Right lobe of liver (tissue), 6 donors: ENCODE measurements at regions not wholly inside any gene's neighbourhood (a gene's known extent, or its start where the extent isn't known, plus 50 kb on each side); places are given as distances from the start of the nearest gene placed in this dataset.

ENCODE experiments used
- ATAC-seq, 4 donors: fragments of 200-7000 bp; cut with Tn5 transposase; one replicate each; pipeline ENCODE4 v1.9.1; 2020; ENCODE audit warnings: mild to moderate bottlenecking in 4 of 4, moderate library complexity in 4 of 4
- DNase-seq, 3 donors: peaks; one replicate each; pipeline ENCODE4 v3.0.0-alpha.2; 2020
- H3K27ac ChIP-seq, 3 donors: fragments of 200-600 bp; one replicate each; pipeline ENCODE4 v1.8.0; 2022
- H3K27me3 ChIP-seq, 2 donors: fragments of 200-600 bp; one replicate each; pipeline ENCODE4 v1.8.0; 2022
- H3K36me3 ChIP-seq, 4 donors: fragments of 200-600 bp; sonication (generic) in 1 of 4; one replicate each; pipeline versions ENCODE4 v1.5.1 to v1.8.0; 2017 to 2022; ENCODE audit warnings: control low read depth in 1 of 4
- H3K4me1 ChIP-seq, 4 donors: fragments of 200-600 bp; sonication (generic) in 1 of 4; one replicate each; pipeline versions ENCODE4 v1.5.1 to v1.8.0; 2017 to 2022; ENCODE audit warnings: control low read depth in 1 of 4
- H3K4me3 ChIP-seq, 3 donors: fragments of 200-600 bp; one replicate each; pipeline ENCODE4 v1.8.0; 2022
- H3K9me3 ChIP-seq, 4 donors: fragments of 200-600 bp; sonication (generic) in 1 of 4; one replicate each; pipeline versions ENCODE4 v1.5.1 to v1.8.0; 2017 to 2022; ENCODE audit warnings: control low read depth in 1 of 4
- CTCF ChIP-seq, 4 donors: fragments of 200-600 bp in 3 of 4; fragments of 450-650 bp in 1 of 4; IDR thresholded peaks; one replicate each; pipeline versions ENCODE4 v1.5.1 to v1.8.0; 2016 to 2022; ENCODE audit warnings: antibody characterized with exemption in 4 of 4, mild to moderate bottlenecking in 2 of 4
- POLR2A ChIP-seq: fragments of 450-650 bp; IDR thresholded peaks from one replicate; pipeline ENCODE4 v1.6.1; 2017; ENCODE audit warnings: antibody characterized with exemption, mild to moderate bottlenecking
- WGBS: methylation state at CpG from one replicate; pipeline ENCODE4 v1.1.6; 2018; ENCODE audit warnings: low coverage, low lambda C conversion rate; ENCODE audit not compliant: insufficient coverage; ENCODE audit errors: missing lambda C conversion rate; 5-methylcytosine and 5-hydroxymethylcytosine counted together
- intact Hi-C, 2 donors: fragments of 100-400 bp; cut with DNase I; formaldehyde crosslinking; loops; one replicate each; pipeline versions ENCODE4 v1.11.2 to v1.14.1; 2022
- donor health status: DM: no; HTN: yes; CAD: no.
- donor health status: DM: no; HTN: no; CAD: no.
- donor health status: DM: no; HTN: no; CAD: no.
- donor health status: DM: no; HTN: yes; CAD: no.
- donor health status: DM: no; HTN: yes; CAD: no.

- H3K4me3 ChIP-seq, result no peak overlapping the region
- intact Hi-C loops, result no loop called here
- TF ChIP-seq POLR2A (no peak), CTCF (IDR thresholded peaks at IDR 0.05) (no peak)
- no peak for ATAC-seq
- no peak overlapping the region for H3K27ac ChIP-seq
- WGBS, result 50% methylated on average over 1 of the region's 1 CpG
- no peak for DNase-seq
- no peaks in the 10 kb centered on the region for H3K4me1 ChIP-seq
- H3K27me3 ChIP-seq, result no peaks in the 10 kb centered on the region
- H3K9me3 ChIP-seq, result no peaks in the 10 kb centered on the region
- no peaks in the 10 kb centered on the region for H3K36me3 ChIP-seq
Observed at GRCh38 chr10:85170026-85170425, 841.6 kb downstream of the CCSER2 start.

DNA sequence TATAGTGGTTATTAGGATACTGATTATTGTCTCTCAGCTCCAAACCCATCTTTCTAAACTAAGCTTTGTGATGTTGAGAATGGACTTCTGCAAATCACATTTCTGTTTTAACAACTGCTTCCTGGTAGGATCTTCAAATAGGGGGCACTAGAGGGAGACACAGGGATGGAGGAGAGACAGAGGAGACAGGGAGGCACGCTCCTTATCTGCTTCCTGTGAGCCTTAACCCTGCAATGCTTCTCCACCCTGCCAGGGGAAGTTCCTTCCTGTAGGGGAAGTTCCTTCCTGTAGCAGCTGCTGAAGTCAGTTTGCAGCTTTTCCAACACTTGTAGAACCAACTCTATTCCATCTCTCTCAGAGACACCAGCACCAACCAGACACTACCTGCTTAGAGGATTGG lies 847.2 kb downstream of the CCSER2 start:
- DNase-seq, result no peak
- no peak overlapping the region for H3K4me3 ChIP-seq
- no peak overlapping the region for H3K27ac ChIP-seq
- H3K27me3 ChIP-seq, result no peaks in the 10 kb centered on the region
- H3K4me1 ChIP-seq, result no peaks in the 10 kb centered on the region
- H3K9me3 ChIP-seq, result no peaks in the 10 kb centered on the region
- TF ChIP-seq POLR2A (no peak), CTCF (IDR thresholded peaks at IDR 0.05) (peak in 1 of 4 donors; percentile 19)
- 67% methylated on average over 1 of the region's 1 CpG for WGBS
- no peaks in the 10 kb centered on the region for H3K36me3 ChIP-seq
- intact Hi-C loops, result no loop called here
- peak; percentile 48 to 82 (median 74) for ATAC-seq

GRCh38 chr10:85177767-85178166 lies 849.4 kb downstream of the CCSER2 start:
- no peak for ATAC-seq
- H3K36me3 ChIP-seq, result no peaks in the 10 kb centered on the region
- no peak overlapping the region for H3K4me3 ChIP-seq
- no peak overlapping the region for H3K27ac ChIP-seq
- intact Hi-C loops, result no loop called here
- H3K4me1 ChIP-seq, result no peaks in the 10 kb centered on the region
- no peak for TF ChIP-seq POLR2A
- no peak for TF ChIP-seq CTCF (IDR thresholded peaks at IDR 0.05)
- WGBS, result 72% methylated on average over 2 of the region's 2 CpGs
- no peaks in the 10 kb centered on the region for H3K27me3 ChIP-seq
- no peak for DNase-seq
- H3K9me3 ChIP-seq, result no peaks in the 10 kb centered on the region

GRCh38 chr10:85187047-85187446 lies 858.7 kb downstream of the CCSER2 start:
- TF ChIP-seq CTCF (IDR thresholded peaks at IDR 0.05) (peak in 2 of 4 donors; percentile 14 to 16), POLR2A (no peak)
- WGBS, result 21% methylated on average over 2 of the region's 2 CpGs
- Histone ChIP-seq H3K9me3 (no peaks in the 10 kb centered on the region), H3K4me1 (peaks cover 0 to 31% (median 2%) of the 10 kb centered on the region in 4 donors), H3K27me3 (no peaks in the 10 kb centered on the region), H3K4me3 (no peak overlapping the region), H3K27ac (no peak overlapping the region), H3K36me3 (no peaks in the 10 kb centered on the region)
- DNase-seq, result peak in 2 of 3 donors; percentile 40 to 65
- intact Hi-C loops, result no loop called here
- ATAC-seq, result peak; percentile 70 to 80 (median 74)
